Dermis microvascular lymphatic vessel endothelial cell (primary cell): ENCODE measurements at regions not wholly inside any gene's neighbourhood (a gene's known extent, or its start where the extent isn't known, plus 50 kb on each side); places are given as distances from the start of the nearest gene placed in this dataset.

Source experiments
- DNase-seq, 2 donors: peaks; one replicate each; pipeline versions ENCODE4 v3.0.0 to v3.0.0-alpha.2; 2010; ENCODE audit warnings: low read depth in 2 of 2

GRCh38 chr4:181245326-181245725, 997.9 kb upstream of the TENM3 start:
- DNase-seq: no peak

- no peak for DNase-seq
Observed at GRCh38 chr4:181249031-181249430, 994.2 kb upstream of the TENM3 start.

- no peak for DNase-seq
Observed at GRCh38 chr4:181254771-181255170, 988.4 kb upstream of the TENM3 start.

- DNase-seq: no peak
Observed at GRCh38 chr4:181258569-181258968, 984.6 kb upstream of the TENM3 start.

- DNase-seq: no peak
Observed at GRCh38 chr4:181259081-181259709, 984.0 kb upstream of the TENM3 start.

- no peak for DNase-seq
Observed at GRCh38 chr4:181261279-181261678, 981.9 kb upstream of the TENM3 start.

- no peak for DNase-seq
Observed at GRCh38 chr4:181264893-181265292, 978.3 kb upstream of the TENM3 start.

- DNase-seq: no peak
Observed at GRCh38 chr4:181265370-181265769, 977.8 kb upstream of the TENM3 start.

GRCh38 chr4:181271116-181271640, 972.0 kb upstream of the TENM3 start:
- DNase-seq: no peak

- DNase-seq: no peak
Observed at GRCh38 chr4:181272422-181272821, 970.8 kb upstream of the TENM3 start.

- DNase-seq: no peak
Observed at GRCh38 chr4:181278941-181279340, 964.3 kb upstream of the TENM3 start.

- DNase-seq: no peak
Observed at GRCh38 chr4:181281451-181281850, 961.8 kb upstream of the TENM3 start.

GRCh38 chr4:181289198-181289597, 954.0 kb upstream of the TENM3 start:
- DNase-seq: no peak

- DNase-seq: no peak
Observed at GRCh38 chr4:181291615-181292014, 951.6 kb upstream of the TENM3 start.

- no peak for DNase-seq
Observed at GRCh38 chr4:181293014-181293413, 950.2 kb upstream of the TENM3 start.

GRCh38 chr4:181293541-181293940, 949.7 kb upstream of the TENM3 start:
- no peak for DNase-seq

- DNase-seq: no peak
Observed at GRCh38 chr4:181294421-181294820, 948.8 kb upstream of the TENM3 start.

GRCh38 chr4:181301735-181302710, 941.2 kb upstream of the TENM3 start:
- DNase-seq: no peak

GRCh38 chr4:181307824-181308223, 935.4 kb upstream of the TENM3 start:
- DNase-seq: no peak

- DNase-seq: no peak
Observed at GRCh38 chr4:181308476-181309312, 934.5 kb upstream of the TENM3 start.

- DNase-seq: no peak
Observed at GRCh38 chr4:181312066-181312465, 931.1 kb upstream of the TENM3 start.

GRCh38 chr4:181319629-181320028, 923.6 kb upstream of the TENM3 start:
- DNase-seq: no peak
